HEK293 (cell line): ENCODE measurements at regions not wholly inside any gene's neighbourhood (a gene's known extent, or its start where the extent isn't known, plus 50 kb on each side); places are given as distances from the start of the nearest gene placed in this dataset.

Source experiments
- CTCF ChIA-PET: fragments of 350-600 bp; formaldehyde crosslinking; extraction: SDS; loops from one replicate; lab custom pipeline; 2021; ENCODE audit warnings: antibody characterized with exemption; lab: Yijun Ruan, JAX
- POLR2A ChIA-PET: fragments of 300-600 bp; formaldehyde crosslinking; extraction: SDS; loops from one replicate; lab custom pipeline; 2020; ENCODE audit warnings: antibody characterized with exemption, inconsistent platforms; lab: Yijun Ruan, JAX
- H3K27ac ChIP-seq: fragments of 200-500 bp; sonication (Bioruptor generic); 2 replicates; pipeline ENCODE4 v1.5.1; 2014; ENCODE audit warnings: low read depth, low read length, control low read depth, inconsistent platforms; ENCODE audit errors: extremely low read depth
- H3K36me3 ChIP-seq, 2 experiments: fragments of 200-500 bp in 1 of 2; sonication (Bioruptor generic) in 1 of 2; 1 replicate in 1 of 2; 2 replicates in 1 of 2; pipeline ENCODE4 v1.5.1; 2014 to 2017; ENCODE audit warnings: inconsistent platforms in 2 of 2, low read length in 2 of 2; ENCODE audit not compliant: control insufficient read depth in 2 of 2, insufficient read depth in 1 of 2
- H3K4me1 ChIP-seq: fragments of 200-500 bp; sonication (Bioruptor generic); 2 replicates; pipeline ENCODE4 v1.5.1; 2014; ENCODE audit warnings: mild to moderate bottlenecking, low read length, inconsistent platforms; ENCODE audit not compliant: control insufficient read depth, insufficient read depth
- H3K4me3 ChIP-seq: 2 replicates; pipeline ENCODE4 v1.5.1; 2011; ENCODE audit warnings: low read depth, mild to moderate bottlenecking, control low read depth, low read length, moderate library complexity
- H3K9me3 ChIP-seq: fragments of 200-500 bp; sonication (Bioruptor generic); 2 replicates; pipeline ENCODE4 v1.5.1; 2014; ENCODE audit warnings: low read depth, low read length, inconsistent platforms; ENCODE audit not compliant: control insufficient read depth, insufficient read depth
- ATF2 ChIP-seq: fragments of 450-650 bp; formaldehyde crosslinking; IDR thresholded peaks from 2 replicates; pipeline ENCODE4 v1.5.1; 2016; ENCODE audit warnings: missing biosample characterization, missing genetic modification characterization, low read depth
- BCL11A ChIP-seq: fragments of 450-650 bp; formaldehyde crosslinking; IDR thresholded peaks from 2 replicates; pipeline ENCODE4 v1.5.1; 2016; ENCODE audit warnings: low read depth, missing biosample characterization, missing genetic modification characterization
- BCL6B ChIP-seq: fragments of 450-650 bp; formaldehyde crosslinking; IDR thresholded peaks from 2 replicates; pipeline ENCODE4 v1.5.1; 2017; ENCODE audit warnings: missing biosample characterization, missing genetic modification characterization
- EGR2 ChIP-seq: fragments of 450-650 bp; formaldehyde crosslinking; IDR thresholded peaks from 2 replicates; pipeline ENCODE4 v1.5.1; 2016; ENCODE audit warnings: low read depth, missing biosample characterization, missing genetic modification characterization
- GLI4 ChIP-seq: fragments of 450-650 bp; formaldehyde crosslinking; IDR thresholded peaks from 2 replicates; pipeline ENCODE4 v1.5.1; 2016; ENCODE audit warnings: missing biosample characterization, missing genetic modification characterization
- HOXA7 ChIP-seq: sonication (generic); formaldehyde crosslinking; IDR thresholded peaks from 2 replicates; pipeline ENCODE4 v1.8.1; 2022; ENCODE audit warnings: missing genetic modification reagents, borderline replicate concordance
- KLF10 ChIP-seq: fragments of 450-650 bp; IDR thresholded peaks from 2 replicates; pipeline ENCODE4 v1.5.1; 2018; ENCODE audit warnings: missing biosample characterization, mild to moderate bottlenecking, missing genetic modification characterization
- KLF9 ChIP-seq: fragments of 450-650 bp; formaldehyde crosslinking; IDR thresholded peaks from 2 replicates; pipeline ENCODE4 v1.5.1; 2016; ENCODE audit warnings: missing biosample characterization, missing genetic modification characterization, low read depth
- MZF1 ChIP-seq: fragments of 450-650 bp; formaldehyde crosslinking; IDR thresholded peaks from 2 replicates; pipeline ENCODE4 v1.5.1; 2017; ENCODE audit warnings: missing biosample characterization, missing genetic modification characterization, borderline replicate concordance
- OVOL3 ChIP-seq: fragments of 450-650 bp; formaldehyde crosslinking; IDR thresholded peaks from 2 replicates; pipeline ENCODE4 v1.5.1; 2016; ENCODE audit warnings: missing biosample characterization, missing genetic modification characterization
- PRDM1 ChIP-seq: fragments of 450-650 bp; formaldehyde crosslinking; IDR thresholded peaks from 2 replicates; pipeline ENCODE4; 2016; ENCODE audit warnings: missing biosample characterization, missing genetic modification characterization
- YY1 ChIP-seq: fragments of 450-650 bp; formaldehyde crosslinking; IDR thresholded peaks from 2 replicates; pipeline ENCODE4 v1.5.1; 2018; ENCODE audit warnings: missing biosample characterization, missing genetic modification characterization
- ZBTB48 ChIP-seq: fragments of 450-650 bp; formaldehyde crosslinking; IDR thresholded peaks from 2 replicates; pipeline ENCODE4 v1.5.1; 2016; ENCODE audit warnings: missing biosample characterization, missing genetic modification characterization
- ZBTB49 ChIP-seq: fragments of 450-650 bp; formaldehyde crosslinking; IDR thresholded peaks from 2 replicates; pipeline ENCODE4 v1.5.1; 2016; ENCODE audit warnings: missing biosample characterization, missing genetic modification characterization, low read depth
- ZBTB7A ChIP-seq: fragments of 450-650 bp; formaldehyde crosslinking; IDR thresholded peaks from 2 replicates; pipeline ENCODE4 v1.5.1; 2016; ENCODE audit warnings: low read depth, missing biosample characterization, missing genetic modification characterization
- ZFP41 ChIP-seq: fragments of 450-650 bp; formaldehyde crosslinking; IDR thresholded peaks from 2 replicates; pipeline ENCODE4 v1.5.1; 2016; ENCODE audit warnings: missing biosample characterization, missing genetic modification characterization, borderline replicate concordance
- ZNF16 ChIP-seq: fragments of 450-650 bp; formaldehyde crosslinking; IDR thresholded peaks from 2 replicates; pipeline ENCODE4 v1.5.1; 2016; ENCODE audit warnings: low read depth, missing biosample characterization, missing genetic modification characterization
- ZNF19 ChIP-seq: fragments of 450-650 bp; formaldehyde crosslinking; IDR thresholded peaks from 2 replicates; pipeline ENCODE4; 2016; ENCODE audit warnings: missing biosample characterization, missing genetic modification characterization, low read depth
- ZNF214 ChIP-seq: fragments of 450-650 bp; formaldehyde crosslinking; IDR thresholded peaks from 2 replicates; pipeline ENCODE4 v1.5.1; 2017; ENCODE audit warnings: missing biosample characterization, mild to moderate bottlenecking, missing genetic modification characterization, borderline replicate concordance
- ZNF221 ChIP-seq: fragments of 450-650 bp; formaldehyde crosslinking; IDR thresholded peaks from 2 replicates; pipeline ENCODE4 v1.5.1; 2017; ENCODE audit warnings: missing biosample characterization, missing genetic modification characterization, borderline replicate concordance
- ZNF239 ChIP-seq: fragments of 450-650 bp; formaldehyde crosslinking; IDR thresholded peaks from 2 replicates; pipeline ENCODE4 v1.5.1; 2016; ENCODE audit warnings: missing biosample characterization, missing genetic modification characterization
- ZNF324 ChIP-seq: fragments of 450-650 bp; formaldehyde crosslinking; IDR thresholded peaks from 2 replicates; pipeline ENCODE4 v1.5.1; 2016; ENCODE audit warnings: missing biosample characterization, missing genetic modification characterization
- ZNF362 ChIP-seq: fragments of 450-650 bp; formaldehyde crosslinking; IDR thresholded peaks from 2 replicates; pipeline ENCODE4 v1.5.1; 2016; ENCODE audit warnings: missing biosample characterization, missing genetic modification characterization
- ZNF404 ChIP-seq: fragments of 450-650 bp; formaldehyde crosslinking; IDR thresholded peaks from 2 replicates; pipeline ENCODE4 v1.5.1; 2017; ENCODE audit warnings: missing biosample characterization, missing genetic modification characterization
- ZNF473 ChIP-seq: fragments of 450-650 bp; formaldehyde crosslinking; IDR thresholded peaks from 2 replicates; pipeline ENCODE4 v1.5.1; 2017; ENCODE audit warnings: missing biosample characterization, missing genetic modification characterization
- ZNF555 ChIP-seq: fragments of 450-650 bp; formaldehyde crosslinking; conservative IDR thresholded peaks from 2 replicates; pipeline ENCODE4 v1.5.1; 2017; ENCODE audit warnings: missing biosample characterization, mild to moderate bottlenecking, missing genetic modification characterization, inconsistent platforms
- ZNF571 ChIP-seq: fragments of 450-650 bp; formaldehyde crosslinking; IDR thresholded peaks from 2 replicates; pipeline ENCODE4 v1.5.0; 2017; ENCODE audit warnings: missing biosample characterization, missing genetic modification characterization
- ZNF626 ChIP-seq: fragments of 450-650 bp; sonication (Bioruptor Pico); formaldehyde crosslinking; IDR thresholded peaks from 2 replicates; pipeline ENCODE4 v1.5.1; 2018; ENCODE audit warnings: missing biosample characterization, missing genetic modification characterization, inconsistent platforms
- ZNF677 ChIP-seq: fragments of 450-650 bp; IDR thresholded peaks from 2 replicates; pipeline ENCODE4 v1.5.0; 2018; ENCODE audit warnings: missing biosample characterization, mild to moderate bottlenecking, missing genetic modification characterization, moderate library complexity
- ZNF747 ChIP-seq: fragments of 450-650 bp; formaldehyde crosslinking; IDR thresholded peaks from 2 replicates; pipeline ENCODE4 v1.5.1; 2016; ENCODE audit warnings: missing biosample characterization, missing genetic modification characterization
- ZNF776 ChIP-seq: fragments of 450-650 bp; formaldehyde crosslinking; IDR thresholded peaks from 2 replicates; pipeline ENCODE4 v1.5.0; 2017; ENCODE audit warnings: missing biosample characterization, missing genetic modification characterization, borderline replicate concordance
- ZNF791 ChIP-seq: fragments of 450-650 bp; formaldehyde crosslinking; IDR thresholded peaks from 2 replicates; pipeline ENCODE4 v1.5.1; 2016; ENCODE audit warnings: missing biosample characterization, missing genetic modification characterization

- Histone ChIP-seq H3K4me3 (no peak overlapping the region), H3K9me3 (no peaks in the 10 kb centered on the region), H3K36me3 (no peaks in the 10 kb centered on the region), H3K27ac (no peak overlapping the region), H3K4me1 (peaks cover 8% of the 10 kb centered on the region; the same call in 1 of the 2 replicates)
- ChIA-PET POLR2A (no interaction called here), CTCF (interaction anchor here (0.7 kb wide), 1 partner anchor 13 kb away, joined by 7 read pairs; no protein-coding TSS in a partner anchor)
- TF ChIP-seq ZNF473, result no peak
- no peak for TF ChIP-seq ZNF677
- no peak for TF ChIP-seq ZNF747
- no peak for TF ChIP-seq GLI4 (tag by site-specific recombination)
- no peak for TF ChIP-seq MZF1 (tag by site-specific recombination)
- TF ChIP-seq YY1, result no peak
- TF ChIP-seq ZNF626 (tag by site-specific recombination), result no peak
- no peak for TF ChIP-seq OVOL3
- TF ChIP-seq BCL11A (tag by site-specific recombination), result no peak
- no peak for TF ChIP-seq ZNF221 (tag by site-specific recombination)
- no peak for TF ChIP-seq KLF10 (tag by site-specific recombination)
- TF ChIP-seq ZFP41 (tag by site-specific recombination), result no peak
- no peak for TF ChIP-seq PRDM1 (tag by site-specific recombination)
- TF ChIP-seq ZNF791 (tag by site-specific recombination), result no peak
- TF ChIP-seq ZNF776 (tag by site-specific recombination), result no peak
- TF ChIP-seq ZNF239 (tag by site-specific recombination), result no peak
- TF ChIP-seq ZNF362 (tag by site-specific recombination), result no peak
- no peak for TF ChIP-seq EGR2 (tag by site-specific recombination)
- TF ChIP-seq ZBTB49, result no peak
- no peak for TF ChIP-seq ZNF16 (tag by site-specific recombination)
Observed at GRCh38 chr15:95603802-95604201, 726.7 kb upstream of the NR2F2 start.

- Histone ChIP-seq H3K36me3 (no peaks in the 10 kb centered on the region), H3K4me1 (peaks cover 8% of the 10 kb centered on the region; the same call in 1 of the 2 replicates), H3K9me3 (no peaks in the 10 kb centered on the region), H3K27ac (no peak overlapping the region), H3K4me3 (no peak overlapping the region)
- POLR2A ChIA-PET, result no interaction called here
- CTCF ChIA-PET, result interaction anchor here (0.7 kb wide), 1 partner anchor 12 kb away, joined by 7 read pairs; no protein-coding TSS in a partner anchor
- TF ChIP-seq ZBTB48 (tag by site-specific recombination), result no peak
- peak; percentile 26; the same call in 1 of the 2 replicates for TF ChIP-seq BCL6B (tag by site-specific recombination)
- TF ChIP-seq ATF2 (tag by site-specific recombination), result no peak
- TF ChIP-seq ZNF555 (tag by site-specific recombination), result no peak
- no peak for TF ChIP-seq ZNF571 (tag by site-specific recombination)
- no peak for TF ChIP-seq ZNF19 (tag by site-specific recombination)
- TF ChIP-seq ZNF404 (tag by site-specific recombination), result no peak
- no peak for TF ChIP-seq KLF9 (tag by site-specific recombination)
- TF ChIP-seq ZNF214 (tag by site-specific recombination), result no peak
- no peak for TF ChIP-seq HOXA7 (CRISPR knock-in tag)
- TF ChIP-seq ZBTB7A (tag by site-specific recombination), result no peak
- TF ChIP-seq ZNF324 (tag by site-specific recombination), result no peak
- TF ChIP-seq ZNF791 (tag by site-specific recombination), result no peak
- no peak for TF ChIP-seq BCL11A (tag by site-specific recombination)
Observed at GRCh38 chr15:95604634-95605036, 725.9 kb upstream of the NR2F2 start.
